ENCODE measurements at regions not wholly inside any gene's neighbourhood (a gene's known extent, or its start where the extent isn't known, plus 50 kb on each side); places are given as distances from the start of the nearest gene placed in this dataset.
"Not testable (repeated sequence)": the region's sequence is repeated elsewhere in the genome, so short reads cannot be mapped to it uniquely, and the experiment has no call there.

- Histone ChIP-seq H3K27me3 (no peaks in the 10 kb centered on the region), H3K4me1 (no peaks in the 10 kb centered on the region), H3K27ac (no peak overlapping the region), H3K9me3 (no peaks in the 10 kb centered on the region), H3K36me3 (no peaks in the 10 kb centered on the region), H3K4me3 (no peak overlapping the region)
- TF ChIP-seq POLR2A (IDR thresholded peaks at IDR 0.05) (no peak), POLR2AphosphoS5 (IDR thresholded peaks at IDR 0.05) (no peak), CTCF (IDR thresholded peaks at IDR 0.05) (no peak)
- no peak for DNase-seq (ENCODE audit: low spot score in 2 of 2)
- intact Hi-C loops (cut with DNase I; ENCODE audit: low total_unique reads), result no loop called here
These were observed 62.9 kb upstream of the VKORC1L1 start for GRCh38 chr7:65809982-65810288.

GRCh38 chr7:65812281-65812680, 60.6 kb upstream of the VKORC1L1 start:
- Histone ChIP-seq H3K4me1 (no peaks in the 10 kb centered on the region), H3K27ac (no peak overlapping the region), H3K4me3 (no peak overlapping the region), H3K9me3 (no peaks in the 10 kb centered on the region), H3K27me3 (no peaks in the 10 kb centered on the region), H3K36me3 (no peaks in the 10 kb centered on the region)
- TF ChIP-seq CTCF (IDR thresholded peaks at IDR 0.05), result no peak
- no peak for TF ChIP-seq POLR2A (IDR thresholded peaks at IDR 0.05)
- no peak for TF ChIP-seq POLR2AphosphoS5 (IDR thresholded peaks at IDR 0.05)
- DNase-seq (ENCODE audit: low spot score in 2 of 2), result no peak
- intact Hi-C loops (cut with DNase I; ENCODE audit: low total_unique reads), result no loop called here

- H3K4me3 ChIP-seq; DNase-seq (ENCODE audit: low spot score in 2 of 2); H3K27ac ChIP-seq; H3K9me3 ChIP-seq; H3K4me1 ChIP-seq; H3K27me3 ChIP-seq; intact Hi-C loops (cut with DNase I; ENCODE audit: low total_unique reads); H3K36me3 ChIP-seq: not testable (repeated sequence)
These were observed 58.2 kb upstream of the VKORC1L1 start for GRCh38 chr7:65814556-65815167.

GRCh38 chr7:65820287-65820950, 52.5 kb upstream of the VKORC1L1 start:
- no peaks in the 10 kb centered on the region for H3K9me3 ChIP-seq
- H3K4me1 ChIP-seq, result no peaks in the 10 kb centered on the region
- H3K27me3 ChIP-seq, result no peaks in the 10 kb centered on the region
- no peak overlapping the region for H3K4me3 ChIP-seq
- intact Hi-C loops (cut with DNase I; ENCODE audit: low total_unique reads), result no loop called here
- DNase-seq (ENCODE audit: low spot score in 2 of 2), result no peak
- no peaks in the 10 kb centered on the region for H3K36me3 ChIP-seq
- H3K27ac ChIP-seq, result no peak overlapping the region
- TF ChIP-seq POLR2A (IDR thresholded peaks at IDR 0.05) (no peak), CTCF (IDR thresholded peaks at IDR 0.05) (no peak), POLR2AphosphoS5 (IDR thresholded peaks at IDR 0.05) (no peak)

All from breast epithelium (tissue), 4 donors.